HG02642 (cell line): ENCODE measurements at regions not wholly inside any gene's neighbourhood (a gene's known extent, or its start where the extent isn't known, plus 50 kb on each side); places are given as distances from the start of the nearest gene placed in this dataset.
"Not testable (repeated sequence)": the region's sequence is repeated elsewhere in the genome, so short reads cannot be mapped to it uniquely, and the experiment has no call there.

Experiments used
- ATAC-seq: cut with Tn5 transposase; IDR thresholded peaks from one replicate; pipeline ENCODE4 v1.9.1; 2021; ENCODE audit warnings: mild to moderate bottlenecking; ENCODE audit not compliant: unreplicated experiment, poor library complexity

GRCh38 chr22:47623763-47624148, 861.3 kb downstream of the TBC1D22A start:
- ATAC-seq: no peak

GRCh38 chr22:47623066-47623762, 860.8 kb downstream of the TBC1D22A start:
- ATAC-seq: no peak

- no peak for ATAC-seq
Observed at GRCh38 chr22:47622541-47622940, 860.1 kb downstream of the TBC1D22A start.

GRCh38 chr22:47621253-47621652, 858.8 kb downstream of the TBC1D22A start:
- no peak for ATAC-seq

- ATAC-seq: no peak
Observed at GRCh38 chr22:47620391-47620790, 857.9 kb downstream of the TBC1D22A start.

- ATAC-seq: no peak
Observed at GRCh38 chr22:47619631-47620030, 857.2 kb downstream of the TBC1D22A start.

- no peak for ATAC-seq
Observed at GRCh38 chr22:47618180-47619010, 855.9 kb downstream of the TBC1D22A start.

- no peak for ATAC-seq
Observed at GRCh38 chr22:47617186-47617585, 854.7 kb downstream of the TBC1D22A start.

- no peak for ATAC-seq
Observed at GRCh38 chr22:47616396-47617020, 854.1 kb downstream of the TBC1D22A start.

- no peak for ATAC-seq
Observed at GRCh38 chr22:47615051-47615450, 852.6 kb downstream of the TBC1D22A start.

GRCh38 chr22:47613606-47614350, 851.3 kb downstream of the TBC1D22A start:
- ATAC-seq: no peak

GRCh38 chr22:47613181-47613580, 850.7 kb downstream of the TBC1D22A start:
- ATAC-seq: not testable (repeated sequence)

- ATAC-seq: no peak
Observed at GRCh38 chr22:47612311-47612910, 850.0 kb downstream of the TBC1D22A start.

- ATAC-seq: no peak
Observed at GRCh38 chr22:47610764-47611163, 848.3 kb downstream of the TBC1D22A start.

GRCh38 chr22:47610281-47610680, 847.8 kb downstream of the TBC1D22A start:
- no peak for ATAC-seq

GRCh38 chr22:47609653-47610052, 847.2 kb downstream of the TBC1D22A start:
- no peak for ATAC-seq

- no peak for ATAC-seq
Observed at GRCh38 chr22:47608421-47608820, 846.0 kb downstream of the TBC1D22A start.

GRCh38 chr22:47607486-47607885, 845.0 kb downstream of the TBC1D22A start:
- ATAC-seq: no peak

GRCh38 chr22:47606426-47606825, 844.0 kb downstream of the TBC1D22A start:
- ATAC-seq: no peak

- ATAC-seq: no peak
Observed at GRCh38 chr22:47605886-47606285, 843.4 kb downstream of the TBC1D22A start.
